Activated CD4-positive, alpha-beta T cell treated with anti-CD3 and anti-CD28 coated beads, Interleukin-2, amount 10 ng/mL, durations not matched to agents 7 days and 5 days (primary cell): ENCODE measurements at regions not wholly inside any gene's neighbourhood (a gene's known extent, or its start where the extent isn't known, plus 50 kb on each side); places are given as distances from the start of the nearest gene placed in this dataset.
"Not testable (repeated sequence)": the region's sequence is repeated elsewhere in the genome, so short reads cannot be mapped to it uniquely, and the experiment has no call there.

Source experiments
- CTCF ChIA-PET: fragments of 350-600 bp; sonication (Branson Sonifier 250); formaldehyde crosslinking; loops from one replicate; lab custom pipeline; 2021; ENCODE audit warnings: antibody characterized with exemption; lab: Charles Lee
- POLR2A ChIA-PET: fragments of 350-600 bp; sonication (Branson Sonifier 250); formaldehyde crosslinking; loops from one replicate; lab custom pipeline; 2021; ENCODE audit warnings: antibody characterized with exemption; lab: Charles Lee
- DNase-seq: peaks from one replicate; pipeline ENCODE4 v3.0.0-alpha.2; 2020
- H3K27ac Mint-ChIP-seq: one replicate; pipeline ENCODE4 v1.8.0; 2021; ENCODE audit warnings: mild to moderate bottlenecking, moderate library complexity, mixed read lengths
- H3K27me3 Mint-ChIP-seq: one replicate; pipeline ENCODE4 v1.8.0; 2021; ENCODE audit warnings: mixed read lengths
- H3K36me3 Mint-ChIP-seq: one replicate; pipeline ENCODE4 v1.8.0; 2021; ENCODE audit warnings: low read depth, mixed read lengths
- H3K4me1 Mint-ChIP-seq: one replicate; pipeline ENCODE4 v1.8.0; 2021; ENCODE audit warnings: mixed read lengths
- H3K4me3 Mint-ChIP-seq: one replicate; pipeline ENCODE4 v1.8.0; 2021; ENCODE audit warnings: mild to moderate bottlenecking, moderate library complexity, mixed read lengths
- H3K9me3 Mint-ChIP-seq: one replicate; pipeline ENCODE4 v1.8.0; 2021; ENCODE audit warnings: mixed read lengths

GRCh38 chr2:228763379-228763981 is 507.6 kb downstream of the PID1 start:
- Mint-ChIP-seq H3K27ac (no peak overlapping the region), H3K27me3 (no peaks in the 10 kb centered on the region), H3K4me1 (no peaks in the 10 kb centered on the region), H3K36me3 (no peaks in the 10 kb centered on the region), H3K9me3 (no peaks in the 10 kb centered on the region), H3K4me3 (no peak overlapping the region)
- ChIA-PET POLR2A (no interaction called here), CTCF (no interaction called here)
- DNase-seq, result no peak

DNA sequence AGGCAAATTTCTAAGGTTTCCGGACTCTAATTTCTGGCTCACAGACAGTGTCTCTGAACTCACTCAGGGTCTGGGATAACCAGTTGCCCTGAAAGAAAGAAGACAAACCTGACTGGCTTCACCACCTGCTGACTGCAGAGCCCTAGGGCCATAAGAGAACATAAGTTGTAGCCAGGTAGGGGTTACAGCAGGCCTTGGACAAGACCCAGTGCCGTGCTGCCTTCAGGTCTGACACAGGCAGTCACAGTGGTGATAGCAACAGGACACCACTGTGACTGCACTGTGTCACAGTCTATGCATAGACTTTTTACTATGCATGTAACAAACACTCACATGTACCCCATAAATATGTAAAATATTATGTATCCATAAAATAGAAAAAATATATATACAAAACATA is 508.5 kb downstream of the PID1 start:
- no peak overlapping the region for H3K27ac Mint-ChIP-seq
- ChIA-PET POLR2A (no interaction called here), CTCF (no interaction called here)
- no peak for DNase-seq
- no peaks in the 10 kb centered on the region for H3K4me1 Mint-ChIP-seq
- no peaks in the 10 kb centered on the region for H3K36me3 Mint-ChIP-seq
- H3K9me3 Mint-ChIP-seq, result no peaks in the 10 kb centered on the region
- no peak overlapping the region for H3K4me3 Mint-ChIP-seq
- no peaks in the 10 kb centered on the region for H3K27me3 Mint-ChIP-seq

DNA sequence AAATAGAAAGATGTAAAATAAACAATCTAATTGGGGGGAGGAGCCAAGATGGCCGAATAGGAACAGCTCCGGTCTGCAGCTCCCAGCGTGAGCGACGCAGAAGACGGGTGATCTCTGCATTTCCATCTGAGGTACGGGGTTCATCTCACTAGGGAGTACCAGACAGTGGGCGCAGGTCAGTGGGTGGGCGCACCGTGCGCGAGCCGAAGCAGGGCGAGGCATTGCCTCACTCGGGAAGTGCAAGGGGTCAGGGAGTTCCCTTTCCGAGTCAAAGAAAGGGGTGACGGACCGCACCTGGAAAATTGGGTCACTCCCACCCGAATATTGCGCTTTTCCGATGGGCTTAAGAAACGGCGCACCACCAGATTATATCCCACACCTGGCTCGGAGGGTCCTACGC is 515.4 kb downstream of the PID1 start:
- H3K36me3 Mint-ChIP-seq, H3K4me1 Mint-ChIP-seq, CTCF ChIA-PET, H3K9me3 Mint-ChIP-seq, H3K4me3 Mint-ChIP-seq, H3K27ac Mint-ChIP-seq, DNase-seq, H3K27me3 Mint-ChIP-seq, POLR2A ChIA-PET: not testable (repeated sequence)

GRCh38 chr2:228747483-228747882 is 523.6 kb downstream of the PID1 start:
- H3K9me3 Mint-ChIP-seq, result no peaks in the 10 kb centered on the region
- H3K27ac Mint-ChIP-seq, result no peak overlapping the region
- H3K4me3 Mint-ChIP-seq, result no peak overlapping the region
- H3K4me1 Mint-ChIP-seq, result no peaks in the 10 kb centered on the region
- DNase-seq, result no peak
- POLR2A ChIA-PET, result no interaction called here
- no peaks in the 10 kb centered on the region for H3K36me3 Mint-ChIP-seq
- no peaks in the 10 kb centered on the region for H3K27me3 Mint-ChIP-seq
- CTCF ChIA-PET, result no interaction called here

DNA sequence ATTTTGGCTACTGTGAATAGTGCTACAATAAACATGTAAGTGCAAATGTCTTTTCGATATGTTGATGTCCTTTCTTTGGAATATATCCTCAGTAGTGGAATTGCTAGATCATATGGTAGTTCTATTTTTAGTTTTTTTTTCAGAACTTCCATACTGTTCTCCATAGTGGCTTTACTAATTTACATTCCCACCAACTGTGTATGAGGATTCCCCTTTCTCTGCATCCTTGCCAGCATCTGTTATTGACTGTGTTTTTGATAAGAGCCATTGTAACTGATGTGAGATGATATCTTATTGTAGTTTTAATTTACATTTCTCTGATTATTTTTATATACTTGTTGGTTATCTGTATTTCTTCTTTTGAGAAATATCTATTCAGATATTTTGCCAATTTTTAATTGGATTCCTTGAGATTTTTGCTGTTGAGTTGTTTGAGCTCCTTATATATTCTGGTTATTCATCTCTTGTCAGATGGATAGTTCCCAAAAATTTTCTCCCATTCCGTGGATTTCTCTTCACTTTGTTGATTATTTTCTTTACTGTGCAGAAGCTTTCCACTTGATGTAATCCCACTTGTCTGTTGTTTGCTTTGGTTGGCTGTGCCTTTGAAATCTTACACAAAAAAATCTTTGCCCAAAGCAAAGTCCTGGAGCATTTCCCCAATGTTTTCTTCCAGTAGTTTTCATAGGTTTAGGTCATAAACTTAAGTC is 532.3 kb downstream of the PID1 start:
- peaks cover 2% of the 10 kb centered on the region for H3K9me3 Mint-ChIP-seq
- H3K27me3 Mint-ChIP-seq, result no peaks in the 10 kb centered on the region
- H3K4me1 Mint-ChIP-seq, result no peaks in the 10 kb centered on the region
- H3K4me3 Mint-ChIP-seq, result no peak overlapping the region
- no peak overlapping the region for H3K27ac Mint-ChIP-seq
- CTCF ChIA-PET, result no interaction called here
- DNase-seq, result no peak
- H3K36me3 Mint-ChIP-seq, result no peaks in the 10 kb centered on the region
- POLR2A ChIA-PET, result no interaction called here

DNA sequence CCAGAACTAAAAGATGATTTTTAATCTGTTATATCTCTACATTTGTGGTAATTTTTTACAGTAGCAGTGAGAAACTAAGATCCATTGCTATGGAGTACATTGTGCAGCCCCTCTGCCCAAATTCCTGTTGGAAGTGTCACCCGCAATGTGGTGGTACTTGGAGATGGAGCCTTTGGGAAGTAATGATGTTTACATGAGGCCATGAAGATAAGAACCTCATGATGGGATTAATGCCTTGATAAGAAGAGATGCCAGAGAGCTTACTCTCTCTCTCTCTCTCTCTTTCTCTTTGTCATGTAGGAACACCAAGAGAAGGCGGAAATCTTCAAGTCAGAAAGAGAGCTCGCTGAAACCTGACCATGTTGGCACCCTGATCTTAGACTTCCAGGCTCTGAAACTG is 535.4 kb downstream of the PID1 start:
- Mint-ChIP-seq H3K36me3 (no peaks in the 10 kb centered on the region), H3K4me3 (no peak overlapping the region), H3K4me1 (no peaks in the 10 kb centered on the region), H3K27ac (no peak overlapping the region), H3K9me3 (peaks cover under 1% of the 10 kb centered on the region), H3K27me3 (no peaks in the 10 kb centered on the region)
- no peak for DNase-seq
- POLR2A ChIA-PET, result no interaction called here
- CTCF ChIA-PET, result no interaction called here

DNA sequence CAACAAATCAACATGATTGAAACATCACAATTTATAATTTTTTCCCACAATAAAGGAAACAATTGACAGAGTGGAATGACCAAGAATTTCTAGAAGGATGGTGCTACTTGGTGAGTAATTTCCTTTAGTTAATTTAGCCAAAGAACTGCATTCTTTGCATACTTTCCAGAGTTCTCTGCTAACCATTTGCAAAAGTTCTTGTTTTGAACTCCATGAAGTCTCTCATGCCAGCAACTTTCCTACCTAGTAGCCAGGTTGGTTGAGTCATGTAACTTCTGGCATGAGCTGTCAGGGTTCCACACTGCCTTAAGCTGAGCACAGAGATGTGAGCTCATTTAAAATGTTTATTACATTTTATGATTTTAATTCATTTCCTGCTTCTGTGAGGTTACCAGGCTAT is 539.6 kb downstream of the PID1 start:
- Mint-ChIP-seq H3K27ac (no peak overlapping the region), H3K9me3 (peaks cover 5% of the 10 kb centered on the region), H3K27me3 (no peaks in the 10 kb centered on the region), H3K4me3 (no peak overlapping the region), H3K4me1 (no peaks in the 10 kb centered on the region), H3K36me3 (no peaks in the 10 kb centered on the region)
- CTCF ChIA-PET, result no interaction called here
- DNase-seq, result no peak
- POLR2A ChIA-PET, result no interaction called here

GRCh38 chr2:228728961-228729360 is 542.1 kb downstream of the PID1 start:
- no peaks in the 10 kb centered on the region for H3K4me1 Mint-ChIP-seq
- no peaks in the 10 kb centered on the region for H3K36me3 Mint-ChIP-seq
- ChIA-PET POLR2A (no interaction called here), CTCF (no interaction called here)
- DNase-seq, result no peak
- no peak overlapping the region for H3K27ac Mint-ChIP-seq
- peaks cover 8% of the 10 kb centered on the region for H3K9me3 Mint-ChIP-seq
- H3K27me3 Mint-ChIP-seq, result no peaks in the 10 kb centered on the region
- no peak overlapping the region for H3K4me3 Mint-ChIP-seq

- H3K27ac Mint-ChIP-seq, result no peak overlapping the region
- H3K4me1 Mint-ChIP-seq, result no peaks in the 10 kb centered on the region
- no peak overlapping the region for H3K4me3 Mint-ChIP-seq
- no peaks in the 10 kb centered on the region for H3K27me3 Mint-ChIP-seq
- CTCF ChIA-PET, result no interaction called here
- H3K36me3 Mint-ChIP-seq, result no peaks in the 10 kb centered on the region
- POLR2A ChIA-PET, result no interaction called here
- DNase-seq, result no peak
- peaks cover 8% of the 10 kb centered on the region for H3K9me3 Mint-ChIP-seq
These were observed 543.5 kb upstream of the SPHKAP start for GRCh38 chr2:228725031-228725430.

GRCh38 chr2:228723599-228723998 is 542.1 kb upstream of the SPHKAP start:
- H3K4me1 Mint-ChIP-seq, result no peaks in the 10 kb centered on the region
- no peak overlapping the region for H3K4me3 Mint-ChIP-seq
- CTCF ChIA-PET, result no interaction called here

GRCh38 chr2:228722311-228722710 is 540.8 kb upstream of the SPHKAP start:
- H3K9me3 Mint-ChIP-seq, result peaks cover 7% of the 10 kb centered on the region
- H3K4me3 Mint-ChIP-seq, result no peak overlapping the region
- no peaks in the 10 kb centered on the region for H3K4me1 Mint-ChIP-seq
- no peaks in the 10 kb centered on the region for H3K27me3 Mint-ChIP-seq
- H3K36me3 Mint-ChIP-seq, result no peaks in the 10 kb centered on the region
- H3K27ac Mint-ChIP-seq, result no peak overlapping the region
- ChIA-PET POLR2A (no interaction called here), CTCF (no interaction called here)
- no peak for DNase-seq

More at GRCh38 chr2:228723599-228723998, 542.1 kb upstream of the SPHKAP start:
- peaks cover 8% of the 10 kb centered on the region for H3K9me3 Mint-ChIP-seq
- POLR2A ChIA-PET, result no interaction called here
- H3K36me3 Mint-ChIP-seq, result no peaks in the 10 kb centered on the region
- no peak for DNase-seq
- no peaks in the 10 kb centered on the region for H3K27me3 Mint-ChIP-seq
- H3K27ac Mint-ChIP-seq, result no peak overlapping the region

DNA sequence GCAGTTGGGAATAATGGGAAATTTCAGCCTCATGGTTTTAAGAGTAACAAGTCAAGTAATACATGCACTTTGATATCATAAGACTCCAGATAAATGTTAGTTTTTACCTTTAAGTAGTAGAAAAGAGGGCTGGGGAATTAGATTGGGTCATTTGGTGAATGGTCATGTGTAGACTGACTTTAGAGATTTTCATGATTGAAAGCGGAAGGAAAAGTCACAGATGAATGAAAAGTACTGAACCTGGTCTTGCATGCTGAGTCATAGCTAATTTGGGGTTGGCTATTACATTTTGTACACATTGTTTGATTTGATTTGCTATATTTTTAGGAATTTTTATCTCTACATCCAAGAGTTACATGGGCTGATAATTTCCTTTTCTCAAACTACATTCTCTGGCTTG is 539.4 kb upstream of the SPHKAP start:
- ChIA-PET POLR2A (no interaction called here), CTCF (no interaction called here)
- H3K4me3 Mint-ChIP-seq, result no peak overlapping the region

DNA sequence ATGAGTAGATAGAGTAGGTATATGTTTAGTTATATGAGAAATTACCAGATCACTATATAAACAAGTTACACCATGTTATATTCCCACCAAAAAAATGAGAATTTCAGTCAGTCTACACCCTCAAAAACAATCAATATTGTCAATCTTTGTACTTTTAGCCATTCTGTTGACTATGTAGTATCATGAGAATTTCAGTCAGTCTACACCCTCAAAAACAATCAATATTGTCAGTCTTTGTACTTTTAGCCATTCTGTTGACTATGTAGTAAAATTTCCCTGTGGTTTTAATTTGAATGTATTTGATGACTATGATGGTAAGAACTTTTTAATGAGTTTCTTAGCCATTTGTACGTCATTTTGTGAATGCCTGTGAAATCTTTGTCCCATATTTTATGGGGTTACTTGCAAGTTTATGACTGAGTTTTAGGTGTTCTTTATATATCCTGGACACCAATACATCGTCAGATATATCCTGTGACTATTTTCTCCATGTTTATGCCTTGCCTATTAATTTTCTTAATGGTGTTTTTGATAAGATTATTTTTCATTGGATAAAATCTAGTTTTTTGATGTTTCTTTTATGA is 528.4 kb upstream of the SPHKAP start:
- Mint-ChIP-seq H3K4me1 (no peaks in the 10 kb centered on the region), H3K36me3 (no peaks in the 10 kb centered on the region), H3K27me3 (no peaks in the 10 kb centered on the region), H3K27ac (no peak overlapping the region), H3K4me3 (no peak overlapping the region), H3K9me3 (no peaks in the 10 kb centered on the region)
- POLR2A ChIA-PET, result no interaction called here
- CTCF ChIA-PET, result no interaction called here
- DNase-seq, result no peak

More for the DNA sequence above, 539.4 kb upstream of the SPHKAP start:
- Mint-ChIP-seq H3K4me1 (no peaks in the 10 kb centered on the region), H3K36me3 (no peaks in the 10 kb centered on the region), H3K27ac (no peak overlapping the region), H3K27me3 (no peaks in the 10 kb centered on the region), H3K9me3 (peaks cover 3% of the 10 kb centered on the region)
- DNase-seq, result no peak

DNA sequence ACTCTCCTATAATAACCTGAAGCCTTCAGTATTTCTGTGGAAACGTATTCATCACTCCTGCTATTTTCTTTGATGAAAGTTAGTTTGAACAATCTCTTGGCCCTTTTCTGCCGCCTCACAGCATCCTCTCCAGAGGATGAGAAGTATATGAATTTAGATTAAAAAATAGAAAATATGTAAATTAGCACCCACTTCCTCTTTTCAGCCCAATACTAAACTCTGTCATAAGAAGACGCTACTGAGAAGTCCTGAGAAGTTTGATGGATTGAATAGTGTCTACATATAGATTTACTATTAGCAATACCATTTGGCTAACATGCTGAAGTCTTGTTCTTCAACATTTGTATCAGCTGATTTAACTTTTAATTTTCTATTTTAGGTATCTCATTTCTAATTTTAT is 526.4 kb upstream of the SPHKAP start:
- no peaks in the 10 kb centered on the region for H3K27me3 Mint-ChIP-seq
- ChIA-PET CTCF (no interaction called here), POLR2A (no interaction called here)
- no peaks in the 10 kb centered on the region for H3K36me3 Mint-ChIP-seq
- no peak overlapping the region for H3K4me3 Mint-ChIP-seq
- H3K4me1 Mint-ChIP-seq, result no peaks in the 10 kb centered on the region
- no peak overlapping the region for H3K27ac Mint-ChIP-seq
- no peak for DNase-seq
- no peaks in the 10 kb centered on the region for H3K9me3 Mint-ChIP-seq
